GM21576 (cell line): ENCODE measurements at regions not wholly inside any gene's neighbourhood (a gene's known extent, or its start where the extent isn't known, plus 50 kb on each side); places are given as distances from the start of the nearest gene placed in this dataset.

Experiments
- ATAC-seq: cut with Tn5 transposase; IDR thresholded peaks from one replicate; pipeline ENCODE4 v1.9.1; 2021; ENCODE audit warnings: mild to moderate bottlenecking, moderate library complexity; ENCODE audit not compliant: unreplicated experiment

DNA sequence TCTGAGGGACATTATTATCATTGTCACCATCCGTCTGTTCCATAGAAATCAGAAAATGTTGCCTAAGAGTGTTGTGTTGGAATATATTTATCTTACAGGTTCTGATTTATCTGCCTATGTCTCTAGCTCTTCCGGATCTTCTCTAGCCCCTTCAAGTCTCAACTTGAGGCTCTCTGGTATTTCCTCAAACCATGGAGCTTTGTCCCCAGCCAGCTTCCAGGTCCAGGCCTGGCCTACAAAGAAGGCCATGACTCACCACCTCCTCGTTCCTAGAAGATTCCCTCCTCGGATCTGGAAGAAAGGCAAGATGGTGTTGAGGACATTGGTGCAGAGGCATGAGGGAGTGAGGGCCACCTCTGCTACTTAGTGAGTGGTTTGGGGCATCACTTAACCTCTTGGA, 122.1 kb upstream of the TRIB2 start:
- no peak for ATAC-seq

DNA sequence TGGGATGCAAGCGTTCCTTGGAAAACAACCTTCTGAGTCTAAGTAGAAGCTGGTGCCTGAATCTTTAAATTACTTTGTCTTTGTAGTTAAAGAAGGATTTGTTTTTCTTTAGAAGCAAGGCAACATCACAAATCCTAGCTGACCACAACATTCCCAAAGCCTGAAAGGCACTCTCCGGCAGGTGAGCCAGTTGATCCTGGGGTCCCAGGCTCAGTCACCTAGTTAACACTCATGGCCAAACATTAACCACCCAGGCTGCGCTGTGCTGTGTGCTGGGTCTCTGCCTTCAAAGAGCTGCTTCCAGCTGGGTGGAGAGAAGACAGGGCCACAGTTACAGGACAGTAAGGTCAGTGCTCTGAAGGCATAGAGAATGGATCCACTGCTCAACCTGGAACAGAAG, 120.0 kb upstream of the TRIB2 start:
- ATAC-seq, result no peak

GRCh38 chr2:12597610-12598009, 119.1 kb upstream of the TRIB2 start:
- no peak for ATAC-seq

DNA sequence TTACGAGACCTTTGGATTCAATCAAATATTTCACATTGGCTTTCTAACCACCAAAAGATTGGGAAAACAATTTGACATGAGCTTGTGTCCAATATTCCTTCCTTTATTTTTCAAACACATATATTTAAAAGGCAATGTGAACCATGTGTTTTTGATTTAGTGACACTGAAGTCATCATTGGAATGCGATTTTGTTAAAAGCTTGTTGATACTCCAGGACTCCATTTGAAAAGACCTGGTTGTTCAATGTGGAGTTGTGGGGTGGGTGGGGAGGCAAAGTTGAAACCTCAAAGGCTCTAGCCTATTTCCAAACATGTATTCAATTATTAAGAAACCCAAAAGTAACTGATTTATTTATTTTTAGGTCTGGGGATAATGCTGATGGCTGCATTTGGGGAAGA, 114.1 kb upstream of the TRIB2 start:
- ATAC-seq, result no peak

GRCh38 chr2:12603781-12604295, 112.9 kb upstream of the TRIB2 start:
- no peak for ATAC-seq

GRCh38 chr2:12604341-12604740, 112.4 kb upstream of the TRIB2 start:
- no peak for ATAC-seq

- no peak for ATAC-seq
These were observed 111.4 kb upstream of the TRIB2 start for GRCh38 chr2:12605366-12605765.

GRCh38 chr2:12605936-12606335, 110.8 kb upstream of the TRIB2 start:
- no peak for ATAC-seq

- ATAC-seq, result no peak
These were observed 110.2 kb upstream of the TRIB2 start for GRCh38 chr2:12606472-12607000.

- ATAC-seq, result no peak
These were observed 108.8 kb upstream of the TRIB2 start for GRCh38 chr2:12607971-12608370.

DNA sequence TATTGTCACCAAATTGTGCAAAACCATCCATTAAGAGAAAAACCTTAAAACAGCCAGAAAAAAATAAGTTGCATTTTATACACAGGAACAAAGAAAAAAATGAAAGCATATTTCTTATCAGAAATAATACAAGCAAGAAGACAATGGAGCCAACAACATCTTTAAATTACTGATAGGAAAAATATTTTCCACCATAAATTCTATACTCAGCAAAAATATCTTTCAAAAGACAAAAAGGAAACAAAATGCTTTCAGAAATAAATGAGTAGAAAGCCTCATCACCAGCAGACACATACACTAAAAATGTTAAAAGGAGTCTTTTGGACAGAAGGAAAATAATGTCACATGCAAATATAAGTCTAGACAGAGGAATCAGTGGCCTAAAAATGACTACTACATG, 106.4 kb upstream of the TRIB2 start:
- no peak for ATAC-seq

DNA sequence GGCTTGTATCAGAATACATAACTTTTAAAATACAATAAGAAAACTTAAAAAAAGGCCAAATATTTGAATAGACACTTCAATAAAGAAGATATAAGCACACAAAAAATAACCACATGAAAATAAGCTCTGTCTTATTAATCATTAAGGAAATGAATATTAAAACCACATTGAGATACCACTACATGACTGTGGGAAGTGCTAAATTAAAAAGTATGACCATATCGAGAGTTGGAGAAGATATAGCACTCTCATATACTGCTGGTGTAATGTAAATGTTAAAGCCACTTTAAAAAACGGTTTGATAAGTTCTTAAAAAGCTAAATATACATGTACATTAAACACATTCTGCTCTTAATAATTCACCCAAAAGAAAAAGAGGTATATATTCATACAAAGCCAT, 104.6 kb upstream of the TRIB2 start:
- no peak for ATAC-seq

DNA sequence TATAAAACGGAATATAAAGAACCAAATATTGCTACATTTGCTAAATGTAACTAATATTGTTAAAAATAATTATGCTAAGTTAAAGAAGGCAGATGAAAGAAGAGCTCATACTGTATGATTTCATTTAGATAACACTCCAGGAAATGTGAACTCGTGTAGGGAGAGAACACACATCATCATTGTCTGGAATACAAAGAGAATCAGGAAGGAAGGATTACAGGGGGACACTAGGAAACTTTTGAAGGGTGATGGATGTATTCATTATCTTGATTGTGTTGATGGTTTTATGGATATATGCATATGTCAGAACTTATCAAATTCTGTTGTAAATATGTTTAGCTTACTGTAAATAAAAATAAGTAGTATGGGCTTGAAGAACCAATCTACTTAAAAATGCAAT, 104.1 kb upstream of the TRIB2 start:
- ATAC-seq, result no peak

DNA sequence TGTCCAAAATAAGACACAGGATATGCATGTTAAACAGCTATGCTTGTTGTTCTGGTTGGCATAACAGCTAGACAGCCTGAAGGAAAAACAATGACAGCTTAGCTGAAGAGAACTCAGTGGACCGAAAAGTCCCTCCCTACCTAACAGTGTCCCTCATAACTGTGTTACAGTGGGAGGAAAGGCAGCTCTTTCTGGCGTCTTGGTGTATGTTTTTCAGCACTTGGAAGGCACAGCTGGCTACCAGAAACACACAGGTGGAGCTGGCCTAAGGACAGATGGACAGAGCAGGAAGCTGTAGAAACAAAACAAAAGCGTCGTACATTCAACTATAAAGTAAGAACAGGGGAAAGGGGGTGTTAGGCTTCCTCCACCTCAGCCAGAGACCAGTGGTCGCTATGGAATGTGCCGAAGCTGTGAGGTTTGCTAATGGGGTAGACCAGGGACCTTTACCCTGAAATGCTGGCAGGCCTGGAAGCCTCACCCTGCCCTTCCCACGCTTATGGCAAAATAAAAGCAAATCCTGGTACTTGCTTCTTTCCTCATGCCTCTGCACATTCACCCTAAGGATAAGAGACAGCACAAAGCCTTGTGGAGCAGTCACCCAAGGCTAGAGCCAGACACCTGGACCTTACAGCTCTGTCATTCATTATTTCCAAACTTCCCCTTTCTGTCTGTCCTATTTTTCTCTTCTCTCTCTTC, 103.5 kb upstream of the TRIB2 start:
- no peak for ATAC-seq

- ATAC-seq, result no peak
These were observed 101.2 kb upstream of the TRIB2 start for GRCh38 chr2:12615509-12615908.

DNA sequence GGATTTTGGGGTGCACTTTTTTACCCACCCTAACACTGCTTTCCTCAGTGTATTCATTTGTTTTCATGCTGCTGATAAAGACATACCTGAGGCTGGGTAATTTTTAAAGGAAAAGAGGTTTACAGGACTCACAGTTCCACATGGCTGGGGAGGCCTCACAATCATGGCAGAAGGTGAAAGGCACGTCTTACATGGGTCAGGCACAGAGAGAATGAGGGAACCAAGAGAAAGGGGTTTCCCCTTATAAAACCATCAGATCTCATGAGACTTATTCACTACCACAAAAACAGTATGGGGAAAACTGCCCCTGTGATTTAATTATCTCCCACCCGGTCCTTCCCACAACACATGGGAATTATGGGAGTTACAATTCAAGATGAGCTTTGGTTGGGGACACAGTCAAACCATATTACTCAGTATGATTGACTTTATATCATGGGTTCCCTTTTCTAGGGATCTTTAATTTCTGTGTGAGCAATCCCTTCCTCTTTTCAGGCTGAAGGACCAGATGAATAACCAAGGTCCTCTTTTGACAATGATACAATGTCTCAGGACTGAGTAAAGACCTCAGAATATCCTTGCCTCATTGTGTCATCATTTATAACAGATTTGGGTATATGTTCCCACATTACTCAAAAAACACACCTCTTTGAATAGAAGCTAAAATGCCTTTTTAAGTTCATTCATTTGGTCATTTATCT, 100.1 kb upstream of the TRIB2 start:
- no peak for ATAC-seq

- ATAC-seq, result no peak
These were observed 99.4 kb upstream of the TRIB2 start for GRCh38 chr2:12617366-12617765.

DNA sequence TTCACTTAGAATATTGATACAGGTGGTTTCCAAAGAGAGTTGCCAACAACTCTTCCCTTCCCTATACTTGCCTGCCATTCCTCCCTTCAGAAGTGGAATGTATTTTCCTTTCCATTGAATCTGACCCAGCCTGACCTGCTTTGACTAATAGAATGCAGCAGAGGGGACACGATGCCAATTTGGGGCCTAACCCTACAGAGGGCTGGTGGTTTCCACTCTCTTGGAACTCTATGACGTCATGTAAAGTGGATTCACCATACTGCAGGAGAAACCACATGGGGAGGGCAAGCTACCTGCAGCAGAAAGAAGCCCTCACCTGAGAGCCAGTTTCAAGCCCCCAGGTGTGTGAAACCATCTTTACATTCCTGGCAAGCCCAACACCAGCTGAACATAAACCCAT, 98.9 kb upstream of the TRIB2 start:
- no peak for ATAC-seq

DNA sequence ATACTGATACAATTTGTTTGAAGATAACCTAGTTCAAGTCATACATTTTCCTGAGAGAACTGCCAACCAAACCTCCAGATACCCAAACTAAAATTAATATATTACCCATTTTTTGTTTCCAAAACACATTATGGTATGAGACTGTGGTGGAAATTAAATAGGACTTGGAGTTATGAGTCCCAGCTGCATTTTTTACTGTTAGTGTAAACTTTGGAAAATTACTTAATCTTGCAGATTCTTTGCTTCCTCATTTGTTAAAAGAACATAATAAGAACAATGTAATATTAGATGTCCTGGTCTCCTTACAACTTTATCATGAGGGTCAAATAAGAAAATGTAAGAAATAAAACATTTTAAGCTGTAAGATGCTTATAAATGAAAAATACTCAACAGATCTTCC, 98.2 kb upstream of the TRIB2 start:
- ATAC-seq, result no peak

DNA sequence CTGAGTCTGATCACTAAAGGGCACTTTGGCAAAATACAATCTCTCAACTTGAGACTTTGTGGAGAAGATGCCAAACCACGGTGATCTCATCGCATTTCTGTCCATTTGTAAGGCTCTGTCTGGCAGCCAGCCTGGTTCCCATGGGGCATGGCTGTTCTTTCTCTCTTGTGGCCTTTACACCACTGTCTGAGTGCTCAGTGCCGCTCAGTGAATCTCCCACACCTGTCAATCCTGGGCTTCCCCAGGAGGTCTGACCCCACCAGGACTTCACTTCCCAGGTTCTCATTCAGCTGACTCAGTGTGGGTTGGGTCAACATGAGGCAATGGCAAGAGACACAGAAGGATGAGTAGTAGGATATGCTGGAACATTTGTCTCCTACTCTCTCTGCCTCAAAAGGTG, 96.8 kb upstream of the TRIB2 start:
- no peak for ATAC-seq

DNA sequence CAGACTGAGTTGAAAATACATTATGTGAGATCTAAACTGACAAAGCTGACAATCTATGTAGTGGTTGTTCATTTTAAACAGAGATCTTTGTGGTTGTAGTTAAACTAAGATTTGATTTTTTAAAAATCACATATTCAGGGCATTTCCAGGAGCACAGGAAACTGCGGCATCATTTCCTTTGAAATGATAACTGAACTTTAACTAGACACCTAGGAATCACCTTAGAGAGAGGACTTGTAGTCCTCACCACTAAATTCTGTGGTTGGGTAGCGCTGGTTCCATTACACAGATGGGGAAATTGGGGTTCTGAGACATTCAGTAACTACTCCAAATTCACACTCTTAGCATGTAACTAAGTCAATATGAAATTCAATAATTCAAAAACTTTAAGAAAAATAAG, 96.0 kb upstream of the TRIB2 start:
- ATAC-seq, result no peak

GRCh38 chr2:12623051-12623450, 93.7 kb upstream of the TRIB2 start:
- no peak for ATAC-seq
